ENCODE measurements at regions not wholly inside any gene's neighbourhood (a gene's known extent, or its start where the extent isn't known, plus 50 kb on each side); places are given as distances from the start of the nearest gene placed in this dataset.

DNA sequence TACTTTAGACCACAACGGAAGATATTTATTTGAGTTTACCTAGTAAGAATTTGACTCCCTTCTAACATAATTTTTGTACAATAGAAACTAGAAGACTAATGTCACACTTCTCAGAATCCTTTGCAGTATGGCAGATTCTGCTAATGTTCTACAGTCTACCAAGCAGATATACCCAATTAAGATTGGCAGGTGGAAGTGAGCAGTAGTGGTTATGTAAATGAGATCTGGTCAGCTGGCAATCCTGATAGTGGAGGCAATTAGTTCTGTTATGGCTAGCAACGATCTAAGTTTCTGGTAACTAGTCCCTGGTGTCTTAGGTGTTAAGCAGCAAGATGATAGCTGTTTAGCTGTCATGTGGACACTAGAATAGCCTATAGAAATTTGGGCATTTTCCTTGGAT lies 101.0 kb downstream of the CENPW start:
- Histone ChIP-seq H3K9me3 (replicated peaks in 1 of 3) (no peaks in the 10 kb centered on the region), H3K27ac (no peak overlapping the region), H3K27me3 (no peaks in the 10 kb centered on the region), H3K4me1 (replicated peaks in 1 of 2) (peaks cover 0 to 13% of the 10 kb centered on the region in 2 donors), H3K4me3 (no peak overlapping the region), H3K36me3 (replicated peaks in 1 of 2) (no peaks in the 10 kb centered on the region)
- WGBS, 4 donors, result 81 to 89% (median 84%) methylated on average over 2 of the region's 2 CpGs
- TF ChIP-seq, protein P1, sequence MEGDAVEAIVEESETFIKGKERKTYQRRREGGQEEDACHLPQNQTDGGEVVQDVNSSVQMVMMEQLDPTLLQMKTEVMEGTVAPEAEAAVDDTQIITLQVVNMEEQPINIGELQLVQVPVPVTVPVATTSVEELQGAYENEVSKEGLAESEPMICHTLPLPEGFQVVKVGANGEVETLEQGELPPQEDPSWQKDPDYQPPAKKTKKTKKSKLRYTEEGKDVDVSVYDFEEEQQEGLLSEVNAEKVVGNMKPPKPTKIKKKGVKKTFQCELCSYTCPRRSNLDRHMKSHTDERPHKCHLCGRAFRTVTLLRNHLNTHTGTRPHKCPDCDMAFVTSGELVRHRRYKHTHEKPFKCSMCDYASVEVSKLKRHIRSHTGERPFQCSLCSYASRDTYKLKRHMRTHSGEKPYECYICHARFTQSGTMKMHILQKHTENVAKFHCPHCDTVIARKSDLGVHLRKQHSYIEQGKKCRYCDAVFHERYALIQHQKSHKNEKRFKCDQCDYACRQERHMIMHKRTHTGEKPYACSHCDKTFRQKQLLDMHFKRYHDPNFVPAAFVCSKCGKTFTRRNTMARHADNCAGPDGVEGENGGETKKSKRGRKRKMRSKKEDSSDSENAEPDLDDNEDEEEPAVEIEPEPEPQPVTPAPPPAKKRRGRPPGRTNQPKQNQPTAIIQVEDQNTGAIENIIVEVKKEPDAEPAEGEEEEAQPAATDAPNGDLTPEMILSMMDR (IDR thresholded peaks at IDR 0.05), result no peak
- no peak for TF ChIP-seq POLR2A (IDR thresholded peaks at IDR 0.05)
- intact Hi-C loops (cut with DNase I), result no loop called here
- no peak for DNase-seq

DNA sequence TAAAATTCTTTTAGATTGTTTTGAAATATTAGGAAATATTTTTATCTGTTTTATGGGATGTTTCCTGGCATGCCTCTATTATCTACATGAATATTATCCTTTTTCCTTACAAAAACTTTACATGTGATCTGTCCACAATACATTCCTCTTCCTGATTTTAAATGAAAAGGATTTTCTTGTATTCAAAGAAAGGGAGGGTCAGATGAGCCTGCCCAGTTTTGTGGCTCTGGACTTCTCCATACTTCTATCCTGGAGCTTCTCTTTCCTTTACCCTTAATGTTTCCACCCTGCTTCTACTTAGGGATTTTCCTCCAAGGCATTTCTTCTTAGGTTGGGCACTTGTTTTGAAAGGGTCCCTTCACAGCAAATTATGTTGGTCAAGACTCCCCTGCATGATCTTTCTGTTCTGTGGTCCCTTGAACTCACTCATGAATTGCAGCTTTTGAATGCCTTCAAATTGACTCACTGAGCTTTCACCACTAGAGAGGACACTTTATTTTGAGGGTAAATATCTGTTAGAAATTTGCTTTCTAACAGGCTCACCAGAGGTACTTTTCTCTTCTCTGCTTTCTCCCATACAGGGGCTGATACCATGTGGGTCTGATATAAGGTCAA lies 104.9 kb downstream of the CENPW start:
- Histone ChIP-seq H3K36me3 (replicated peaks in 1 of 2) (no peaks in the 10 kb centered on the region), H3K4me3 (no peak overlapping the region), H3K9me3 (replicated peaks in 1 of 3) (no peaks in the 10 kb centered on the region), H3K27ac (no peak overlapping the region), H3K4me1 (replicated peaks in 1 of 2) (no peaks in the 10 kb centered on the region), H3K27me3 (no peaks in the 10 kb centered on the region)
- no peak for DNase-seq
- intact Hi-C loops (cut with DNase I), result no loop called here
- no peak for TF ChIP-seq POLR2A (IDR thresholded peaks at IDR 0.05)
- TF ChIP-seq, protein P1 (IDR thresholded peaks at IDR 0.05), result no peak

DNA sequence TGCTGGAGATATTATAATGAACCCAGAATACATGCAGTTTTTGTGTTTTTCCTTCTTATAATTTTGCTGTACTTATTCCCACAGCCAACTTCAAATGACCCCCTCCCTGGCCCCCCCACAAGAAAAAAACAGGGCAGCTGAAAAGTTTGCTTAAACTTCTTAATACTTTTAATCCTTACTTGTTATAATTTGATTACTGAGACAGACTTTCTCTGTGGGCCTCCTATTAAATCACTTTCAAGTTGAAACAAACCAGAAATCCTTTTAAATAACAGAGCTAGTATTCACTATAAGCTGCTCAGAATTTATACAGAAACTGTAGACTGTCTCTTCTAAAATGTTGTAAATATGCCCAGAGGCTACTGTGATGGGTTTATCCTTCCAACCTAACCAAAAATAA lies 106.3 kb downstream of the CENPW start:
- no peak for DNase-seq
- Histone ChIP-seq H3K36me3 (replicated peaks in 1 of 2) (no peaks in the 10 kb centered on the region), H3K4me1 (replicated peaks in 1 of 2) (no peaks in the 10 kb centered on the region), H3K27ac (no peak overlapping the region), H3K4me3 (no peak overlapping the region), H3K9me3 (replicated peaks in 1 of 3) (no peaks in the 10 kb centered on the region), H3K27me3 (no peaks in the 10 kb centered on the region)
- intact Hi-C loops (cut with DNase I), result no loop called here
- TF ChIP-seq, protein P1 (IDR thresholded peaks at IDR 0.05), result no peak
- TF ChIP-seq POLR2A (IDR thresholded peaks at IDR 0.05), result no peak

DNA sequence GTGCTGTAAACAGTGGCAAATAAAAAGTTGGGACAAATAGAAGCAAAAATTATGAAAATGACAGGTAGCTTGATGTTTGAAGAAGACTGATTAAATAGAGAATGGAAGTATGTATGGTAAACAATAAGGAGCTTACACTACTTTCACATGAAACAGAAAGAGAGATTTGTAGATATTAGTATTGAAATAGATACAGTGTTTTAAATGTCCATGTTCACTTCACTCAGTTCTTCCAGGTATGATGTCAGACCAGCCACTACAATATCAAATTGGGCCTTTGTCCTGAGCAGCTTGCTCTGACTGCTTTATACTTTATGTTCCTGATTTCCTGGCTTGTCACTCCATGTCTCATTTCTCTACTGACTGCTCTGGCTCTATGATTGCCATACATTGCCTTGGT lies 107.5 kb downstream of the CENPW start:
- DNase-seq, result no peak
- H3K4me1 ChIP-seq (replicated peaks in 1 of 2), result no peaks in the 10 kb centered on the region
- H3K27ac ChIP-seq, result no peak overlapping the region
- no peaks in the 10 kb centered on the region for H3K27me3 ChIP-seq
- intact Hi-C loops (cut with DNase I), result no loop called here
- H3K36me3 ChIP-seq (replicated peaks in 1 of 2), result no peaks in the 10 kb centered on the region
- TF ChIP-seq, protein P1 (IDR thresholded peaks at IDR 0.05), result no peak
- no peak for TF ChIP-seq POLR2A (IDR thresholded peaks at IDR 0.05)
- H3K9me3 ChIP-seq (replicated peaks in 1 of 3), result no peaks in the 10 kb centered on the region
- no peak overlapping the region for H3K4me3 ChIP-seq
